ENCODE measurements at regions not wholly inside any gene's neighbourhood (a gene's known extent, or its start where the extent isn't known, plus 50 kb on each side); places are given as distances from the start of the nearest gene placed in this dataset.

- TF ChIP-seq CTCF (IDR thresholded peaks at IDR 0.05; ENCODE audit: low read depth, low read length, missing input control): no peak
- no peak for TF ChIP-seq RAD21 (IDR thresholded peaks at IDR 0.05)
- TF ChIP-seq TAF1 (conservative IDR thresholded peaks at IDR 0.05): no peak
- TF ChIP-seq REST (IDR thresholded peaks at IDR 0.05): no peak
- TF ChIP-seq FOXA1 (IDR thresholded peaks at IDR 0.05): no peak
- no peak for TF ChIP-seq YY1 (IDR thresholded peaks at IDR 0.05)
- TF ChIP-seq EGR1 (IDR thresholded peaks at IDR 0.05; ENCODE audit: low read depth in 2 of 2): no peak
- no peak for TF ChIP-seq JUND (IDR thresholded peaks at IDR 0.05)
Measured at GRCh38 chr7:41436139-41436538, 266.8 kb downstream of the INHBA start.

All from liver (tissue), 3 donors.